ENCODE measurements at regions not wholly inside any gene's neighbourhood (a gene's known extent, or its start where the extent isn't known, plus 50 kb on each side); places are given as distances from the start of the nearest gene placed in this dataset.

DNA sequence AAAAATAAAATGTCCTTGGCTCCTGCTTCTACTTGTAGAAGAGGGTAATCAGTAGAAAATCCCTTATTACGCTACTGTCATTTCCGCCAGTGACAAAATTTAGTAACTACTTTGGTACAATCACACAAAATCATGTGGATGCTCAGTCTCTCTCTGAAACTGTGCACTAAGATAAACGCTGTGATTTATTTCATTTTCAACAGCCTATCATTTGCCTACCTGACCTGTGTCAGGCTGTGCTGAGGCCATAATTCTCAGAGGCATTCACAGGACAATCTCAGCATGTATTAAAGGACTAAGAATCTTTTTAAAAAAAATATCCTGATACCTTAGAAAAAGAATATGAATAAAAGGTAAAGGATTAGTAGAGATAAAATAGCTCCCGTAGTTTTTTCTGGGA lies 226.0 kb downstream of the RASSF9 start:
- TF ChIP-seq, protein P1, sequence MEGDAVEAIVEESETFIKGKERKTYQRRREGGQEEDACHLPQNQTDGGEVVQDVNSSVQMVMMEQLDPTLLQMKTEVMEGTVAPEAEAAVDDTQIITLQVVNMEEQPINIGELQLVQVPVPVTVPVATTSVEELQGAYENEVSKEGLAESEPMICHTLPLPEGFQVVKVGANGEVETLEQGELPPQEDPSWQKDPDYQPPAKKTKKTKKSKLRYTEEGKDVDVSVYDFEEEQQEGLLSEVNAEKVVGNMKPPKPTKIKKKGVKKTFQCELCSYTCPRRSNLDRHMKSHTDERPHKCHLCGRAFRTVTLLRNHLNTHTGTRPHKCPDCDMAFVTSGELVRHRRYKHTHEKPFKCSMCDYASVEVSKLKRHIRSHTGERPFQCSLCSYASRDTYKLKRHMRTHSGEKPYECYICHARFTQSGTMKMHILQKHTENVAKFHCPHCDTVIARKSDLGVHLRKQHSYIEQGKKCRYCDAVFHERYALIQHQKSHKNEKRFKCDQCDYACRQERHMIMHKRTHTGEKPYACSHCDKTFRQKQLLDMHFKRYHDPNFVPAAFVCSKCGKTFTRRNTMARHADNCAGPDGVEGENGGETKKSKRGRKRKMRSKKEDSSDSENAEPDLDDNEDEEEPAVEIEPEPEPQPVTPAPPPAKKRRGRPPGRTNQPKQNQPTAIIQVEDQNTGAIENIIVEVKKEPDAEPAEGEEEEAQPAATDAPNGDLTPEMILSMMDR (IDR thresholded peaks at IDR 0.05; ENCODE audit: low read length): no peak
- no peak for TF ChIP-seq EZH2 (IDR thresholded peaks at IDR 0.05; ENCODE audit: borderline replicate concordance, low read length)
